Trophoblast cell (in vitro differentiated cells and primary cell): ENCODE measurements at regions not wholly inside any gene's neighbourhood (a gene's known extent, or its start where the extent isn't known, plus 50 kb on each side); places are given as distances from the start of the nearest gene placed in this dataset.

Experiments
- DNase-seq, 2 donors: peaks; one replicate each; pipeline ENCODE4 v3.0.0-alpha.2; 2016
- H2AFZ ChIP-seq: 2 replicates; pipeline ENCODE4 v1.6.1; 2013; ENCODE audit warnings: low read length, moderate library complexity, mild to moderate bottlenecking; ENCODE audit not compliant: insufficient read depth, poor library complexity
- H2AK5ac ChIP-seq: 2 replicates; pipeline ENCODE4 v1.6.1; 2013; ENCODE audit warnings: mild to moderate bottlenecking, low read length
- H2BK120ac ChIP-seq: 2 replicates; pipeline ENCODE4 v1.6.1; 2013; ENCODE audit warnings: low read length, mild to moderate bottlenecking, moderate library complexity; ENCODE audit not compliant: insufficient read depth, poor library complexity
- H2BK12ac ChIP-seq: 2 replicates; pipeline ENCODE4 v1.6.1; 2013; ENCODE audit warnings: mild to moderate bottlenecking, low read length, moderate library complexity
- H2BK5ac ChIP-seq: 2 replicates; pipeline ENCODE4 v1.6.1; 2013; ENCODE audit warnings: low read length, low read depth, moderate library complexity, mild to moderate bottlenecking; ENCODE audit not compliant: poor library complexity
- H3K14ac ChIP-seq: 2 replicates; pipeline ENCODE4 v1.6.1; 2013; ENCODE audit warnings: mild to moderate bottlenecking, low read length
- H3K18ac ChIP-seq: 2 replicates; pipeline ENCODE4 v1.6.1; 2013; ENCODE audit warnings: mild to moderate bottlenecking, low read length
- H3K23ac ChIP-seq: 2 replicates; pipeline ENCODE4 v1.6.1; 2013; ENCODE audit warnings: low read length
- H3K27ac ChIP-seq: 2 replicates; pipeline ENCODE4 v1.5.1; 2013; ENCODE audit warnings: low read depth, mild to moderate bottlenecking, inconsistent platforms, low read length, moderate library complexity
- H3K27me3 ChIP-seq: 2 replicates; pipeline ENCODE4 v1.6.1; 2013; ENCODE audit warnings: inconsistent platforms, mild to moderate bottlenecking, low read length, moderate library complexity; ENCODE audit not compliant: insufficient read depth
- H3K36me3 ChIP-seq, 2 experiments: 1 replicate in 1 of 2; 2 replicates in 1 of 2; pipeline ENCODE4 v1.6.1; 2013; ENCODE audit warnings: low read length in 2 of 2, mild to moderate bottlenecking in 2 of 2, moderate library complexity in 1 of 2; ENCODE audit not compliant: insufficient read depth in 2 of 2, control insufficient read depth in 1 of 2
- H3K4ac ChIP-seq: 2 replicates; pipeline ENCODE4 v1.6.1; 2013; ENCODE audit warnings: low read depth, mild to moderate bottlenecking, low read length, moderate library complexity
- H3K4me1 ChIP-seq, 2 experiments: 1 replicate in 1 of 2; 2 replicates in 1 of 2; pipeline ENCODE4 v1.6.1; 2013; ENCODE audit warnings: low read length in 2 of 2, mild to moderate bottlenecking in 2 of 2, moderate library complexity in 1 of 2; ENCODE audit not compliant: insufficient read depth in 2 of 2, control insufficient read depth in 1 of 2
- H3K4me2 ChIP-seq: 2 replicates; pipeline ENCODE4 v1.6.1; 2013; ENCODE audit warnings: inconsistent platforms, mild to moderate bottlenecking, low read length, moderate library complexity
- H3K4me3 ChIP-seq: 2 replicates; pipeline ENCODE4 v1.5.1; 2013; ENCODE audit warnings: mild to moderate bottlenecking, low read depth, low read length, inconsistent platforms
- H3K79me1 ChIP-seq: one replicate; pipeline ENCODE4 v1.6.1; 2013; ENCODE audit warnings: low read length
- H3K79me2 ChIP-seq: 2 replicates; pipeline ENCODE4 v1.6.1; 2013; ENCODE audit warnings: low read length, mild to moderate bottlenecking; ENCODE audit not compliant: control insufficient read depth, insufficient read depth, poor library complexity
- H3K9ac ChIP-seq: 2 replicates; pipeline ENCODE4 v1.6.1; 2013; ENCODE audit warnings: mild to moderate bottlenecking, low read length
- H3K9me3 ChIP-seq: 2 replicates; pipeline ENCODE4 v1.6.1; 2013; ENCODE audit warnings: low read depth, mild to moderate bottlenecking, control low read depth, inconsistent platforms, low read length; ENCODE audit not compliant: insufficient read depth
- H4K12ac ChIP-seq: 2 replicates; pipeline ENCODE4 v1.6.1; 2013; ENCODE audit warnings: low read depth, mild to moderate bottlenecking, low read length, moderate library complexity
- H4K8ac ChIP-seq: 2 replicates; pipeline ENCODE4 v1.6.1; 2013; ENCODE audit warnings: low read depth, mild to moderate bottlenecking, low read length, moderate library complexity
- H4K91ac ChIP-seq: one replicate; pipeline ENCODE4 v1.6.1; 2013; ENCODE audit warnings: low read depth, mild to moderate bottlenecking, low read length, moderate library complexity
- WGBS: extraction: QIAGEN DNeasy Blood & Tissue Kit; methylation state at CpG from one replicate; pipeline ENCODE4 v1.1.7; 2013; ENCODE audit warnings: missing lambda C conversion rate; ENCODE audit not compliant: insufficient read length, insufficient coverage; ENCODE audit errors: extremely low coverage; 5-methylcytosine and 5-hydroxymethylcytosine counted together

- no peak overlapping the region for H3K23ac ChIP-seq
- H3K9ac ChIP-seq = no peak overlapping the region
- H2BK5ac ChIP-seq = no peak overlapping the region
- no peak for DNase-seq
- H3K18ac ChIP-seq = no peak overlapping the region
- no peaks in the 10 kb centered on the region for H3K79me1 ChIP-seq
- no peaks in the 10 kb centered on the region for H3K36me3 ChIP-seq
- H3K4me3 ChIP-seq = no peak overlapping the region
- H2BK12ac ChIP-seq = no peak overlapping the region
- H2AFZ ChIP-seq = no peak overlapping the region
- no peaks in the 10 kb centered on the region for H3K9me3 ChIP-seq
- H3K27me3 ChIP-seq = no peaks in the 10 kb centered on the region
- no peak overlapping the region for H3K14ac ChIP-seq
- H3K79me2 ChIP-seq = no peaks in the 10 kb centered on the region
- no peak overlapping the region for H3K4ac ChIP-seq
- H4K8ac ChIP-seq = no peak overlapping the region
- no peaks in the 10 kb centered on the region for H3K4me1 ChIP-seq
- H4K12ac ChIP-seq = no peak overlapping the region
- no CpG with 5 or more reads among the region's 3 CpGs for WGBS
- no peak overlapping the region for H4K91ac ChIP-seq
- no peak overlapping the region for H3K4me2 ChIP-seq
- no peak overlapping the region for H2BK120ac ChIP-seq
- H2AK5ac ChIP-seq = no peak overlapping the region
- no peak overlapping the region for H3K27ac ChIP-seq
Observed at GRCh38 chr13:103762523-103762922, 696.3 kb upstream of the SLC10A2 start.

- no peak overlapping the region for H2BK120ac ChIP-seq
- no peaks in the 10 kb centered on the region for H3K4me1 ChIP-seq
- no peak for DNase-seq
- H2AK5ac ChIP-seq = no peak overlapping the region
- no peaks in the 10 kb centered on the region for H3K36me3 ChIP-seq
- no peak overlapping the region for H3K9ac ChIP-seq
- no peak overlapping the region for H3K27ac ChIP-seq
- H3K27me3 ChIP-seq = no peaks in the 10 kb centered on the region
- WGBS = no CpG with 5 or more reads among the region's 7 CpGs
- H3K79me1 ChIP-seq = no peaks in the 10 kb centered on the region
- no peak overlapping the region for H3K4me2 ChIP-seq
- no peak overlapping the region for H2BK12ac ChIP-seq
- no peak overlapping the region for H3K4ac ChIP-seq
- no peak overlapping the region for H3K4me3 ChIP-seq
- H3K14ac ChIP-seq = no peak overlapping the region
- no peak overlapping the region for H3K18ac ChIP-seq
- no peak overlapping the region for H4K12ac ChIP-seq
- H3K79me2 ChIP-seq = no peaks in the 10 kb centered on the region
- no peak overlapping the region for H4K8ac ChIP-seq
- H2AFZ ChIP-seq = no peak overlapping the region
- no peak overlapping the region for H2BK5ac ChIP-seq
- H3K9me3 ChIP-seq = no peaks in the 10 kb centered on the region
- H3K23ac ChIP-seq = no peak overlapping the region
- no peak overlapping the region for H4K91ac ChIP-seq
Observed at GRCh38 chr13:103759361-103759760, 693.1 kb upstream of the SLC10A2 start.

GRCh38 chr13:103758222-103758621, 692.0 kb upstream of the SLC10A2 start:
- H3K14ac ChIP-seq = no peak overlapping the region
- H3K23ac ChIP-seq = no peak overlapping the region
- H3K27me3 ChIP-seq = no peaks in the 10 kb centered on the region
- no peaks in the 10 kb centered on the region for H3K36me3 ChIP-seq
- DNase-seq = no peak
- no peaks in the 10 kb centered on the region for H3K79me1 ChIP-seq
- H2BK120ac ChIP-seq = no peak overlapping the region
- H3K9me3 ChIP-seq = no peaks in the 10 kb centered on the region
- no peak overlapping the region for H4K12ac ChIP-seq
- H3K4ac ChIP-seq = no peak overlapping the region
- no peak overlapping the region for H2BK12ac ChIP-seq
- no peak overlapping the region for H2AK5ac ChIP-seq
- H4K91ac ChIP-seq = no peak overlapping the region
- no peak overlapping the region for H2BK5ac ChIP-seq
- no peak overlapping the region for H3K4me2 ChIP-seq
- no peak overlapping the region for H2AFZ ChIP-seq
- H3K18ac ChIP-seq = no peak overlapping the region
- H3K9ac ChIP-seq = no peak overlapping the region
- H3K79me2 ChIP-seq = no peaks in the 10 kb centered on the region
- H3K27ac ChIP-seq = no peak overlapping the region
- H3K4me3 ChIP-seq = no peak overlapping the region
- no peak overlapping the region for H4K8ac ChIP-seq
- no CpG with 5 or more reads among the region's 1 CpG for WGBS
- H3K4me1 ChIP-seq = no peaks in the 10 kb centered on the region

- Histone ChIP-seq H2BK120ac (no peak overlapping the region), H3K4me3 (no peak overlapping the region)
Observed at GRCh38 chr13:103757361-103757760, 691.1 kb upstream of the SLC10A2 start.

More at GRCh38 chr13:103757361-103757760, 691.1 kb upstream of the SLC10A2 start:
- Histone ChIP-seq H3K18ac (no peak overlapping the region), H4K8ac (no peak overlapping the region), H3K27ac (no peak overlapping the region), H3K23ac (no peak overlapping the region), H2BK5ac (no peak overlapping the region), H3K4me2 (no peak overlapping the region), H3K4me1 (no peaks in the 10 kb centered on the region), H3K79me2 (no peaks in the 10 kb centered on the region), H3K9ac (no peak overlapping the region), H2AK5ac (no peak overlapping the region), H3K36me3 (no peaks in the 10 kb centered on the region), H3K14ac (no peak overlapping the region), H3K9me3 (no peaks in the 10 kb centered on the region), H3K79me1 (no peaks in the 10 kb centered on the region), H2BK12ac (no peak overlapping the region), H3K27me3 (no peaks in the 10 kb centered on the region), H4K91ac (no peak overlapping the region), H2AFZ (no peak overlapping the region), H3K4ac (no peak overlapping the region), H4K12ac (no peak overlapping the region)
- no peak for DNase-seq
